HG03520 (cell line): ENCODE measurements at regions not wholly inside any gene's neighbourhood (a gene's known extent, or its start where the extent isn't known, plus 50 kb on each side); places are given as distances from the start of the nearest gene placed in this dataset.

ENCODE experiments used
- ATAC-seq: cut with Tn5 transposase; IDR thresholded peaks from one replicate; pipeline ENCODE4 v1.9.1; 2021; ENCODE audit warnings: mild to moderate bottlenecking, moderate library complexity; ENCODE audit not compliant: unreplicated experiment

DNA sequence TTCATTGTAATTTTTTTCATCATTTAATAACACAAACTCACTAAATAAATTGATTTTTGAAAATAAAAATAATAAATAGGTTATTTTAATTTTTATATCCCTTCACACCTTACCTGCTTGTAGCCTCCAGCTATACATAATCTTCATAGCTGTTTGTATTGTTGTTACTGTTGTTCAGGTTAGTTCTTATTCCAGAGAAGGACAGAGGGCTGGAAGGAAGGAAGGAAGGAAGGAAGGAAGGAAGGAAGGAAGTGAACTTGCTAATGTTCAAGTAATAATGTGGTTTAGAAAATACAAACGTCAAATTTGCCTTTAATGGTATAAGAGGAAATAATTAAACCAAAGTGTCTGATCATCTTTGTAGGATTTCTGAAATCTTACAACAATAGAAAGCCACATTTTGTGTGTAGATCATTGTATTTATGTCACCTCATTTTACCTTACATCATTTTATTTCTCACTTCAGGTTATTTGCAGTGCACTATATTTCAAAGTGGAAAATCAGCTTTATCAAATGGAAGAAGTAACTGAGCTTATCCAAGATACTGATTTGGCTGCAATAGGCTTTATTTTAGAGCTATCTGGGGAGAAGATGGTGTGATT, 660.0 kb upstream of the CCDC54 start:
- no peak for ATAC-seq

GRCh38 chr3:106719077-106719476, 658.2 kb upstream of the CCDC54 start:
- no peak for ATAC-seq

DNA sequence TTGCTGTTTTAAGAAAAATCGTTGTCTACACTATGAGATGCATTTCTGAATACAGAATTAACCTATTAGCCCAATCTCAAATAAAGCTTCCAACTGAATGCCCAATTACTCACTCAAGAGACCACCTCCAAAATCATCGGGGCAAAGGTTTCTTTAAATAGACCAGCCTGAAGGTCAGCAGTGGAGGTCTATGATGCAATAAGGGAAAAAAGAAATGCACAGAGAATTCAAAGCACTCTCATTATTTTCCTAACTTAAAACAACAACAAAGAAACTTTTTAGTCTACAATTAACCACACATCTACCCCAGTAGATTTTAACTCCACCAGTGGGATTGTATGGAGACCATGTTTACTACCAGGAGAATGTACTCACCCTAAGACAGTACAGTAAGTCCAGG, 657.7 kb upstream of the CCDC54 start:
- ATAC-seq, result no peak

GRCh38 chr3:106720510-106720909, 656.7 kb upstream of the CCDC54 start:
- ATAC-seq, result no peak

GRCh38 chr3:106725566-106725965, 651.7 kb upstream of the CCDC54 start:
- no peak for ATAC-seq

- ATAC-seq, result no peak
These were observed 648.7 kb upstream of the CCDC54 start for GRCh38 chr3:106728315-106729098.

- ATAC-seq, result no peak
These were observed 647.8 kb upstream of the CCDC54 start for GRCh38 chr3:106729481-106729880.

DNA sequence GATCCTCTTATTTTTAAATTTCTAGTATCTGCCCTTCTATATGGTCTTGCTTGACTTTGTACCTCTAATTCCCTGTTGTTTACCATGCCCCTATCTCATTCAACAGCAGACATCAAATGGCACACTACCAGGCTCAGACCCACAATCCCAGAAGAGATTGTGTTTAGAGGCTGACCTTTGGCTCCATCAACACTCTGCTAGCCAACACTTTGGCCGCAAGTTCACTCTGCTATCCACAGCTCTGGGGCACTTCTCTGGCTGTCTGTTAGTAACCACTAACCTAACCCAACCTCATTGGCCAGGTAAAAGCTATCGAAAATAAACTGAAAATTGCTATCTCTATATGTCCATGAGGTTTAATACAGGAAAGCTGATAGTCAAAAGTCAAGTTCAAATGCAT, 646.0 kb upstream of the CCDC54 start:
- ATAC-seq, result no peak

- ATAC-seq, result no peak
These were observed 642.5 kb upstream of the CCDC54 start for GRCh38 chr3:106734712-106735111.

GRCh38 chr3:106737265-106737664, 640.0 kb upstream of the CCDC54 start:
- ATAC-seq, result no peak

GRCh38 chr3:106740116-106740515, 637.1 kb upstream of the CCDC54 start:
- ATAC-seq, result no peak

DNA sequence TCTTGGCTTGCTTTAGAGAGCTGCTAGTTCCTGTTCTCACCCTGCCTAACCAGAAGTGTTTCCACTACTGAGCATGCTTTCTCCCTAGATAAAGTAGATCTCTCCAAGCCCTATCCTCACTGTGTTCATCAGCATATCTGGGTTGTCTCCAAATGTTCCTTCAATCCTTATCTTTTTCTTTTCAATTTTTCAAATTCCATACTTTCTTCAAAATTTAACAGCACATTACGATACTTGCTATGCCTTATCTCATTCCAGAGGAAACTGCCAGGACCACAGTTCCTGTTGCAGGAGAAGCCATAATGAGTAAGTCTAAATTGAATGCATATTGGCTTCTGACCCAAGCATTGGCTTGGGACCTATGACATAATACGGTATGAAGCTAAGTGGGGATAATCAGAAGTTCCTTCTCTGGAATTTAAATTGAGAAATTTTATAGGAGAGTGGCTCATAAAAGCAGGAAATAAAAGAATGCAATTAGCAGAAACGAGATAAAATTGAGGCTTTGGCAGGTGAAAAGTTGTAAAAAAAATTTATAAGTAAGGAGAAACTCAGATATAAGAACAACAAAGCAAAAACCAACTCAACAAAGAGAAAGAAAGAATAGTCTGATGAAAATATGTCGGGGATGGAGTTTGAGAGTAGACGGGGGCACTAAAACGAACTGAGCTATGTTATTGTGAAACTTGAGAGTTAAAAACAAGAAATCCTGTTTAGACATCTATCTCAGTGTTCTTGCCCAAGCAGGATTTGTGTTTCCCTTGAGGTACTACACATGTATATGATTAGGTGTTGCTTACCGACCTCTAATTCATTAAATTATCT, 631.7 kb upstream of the CCDC54 start:
- no peak for ATAC-seq

DNA sequence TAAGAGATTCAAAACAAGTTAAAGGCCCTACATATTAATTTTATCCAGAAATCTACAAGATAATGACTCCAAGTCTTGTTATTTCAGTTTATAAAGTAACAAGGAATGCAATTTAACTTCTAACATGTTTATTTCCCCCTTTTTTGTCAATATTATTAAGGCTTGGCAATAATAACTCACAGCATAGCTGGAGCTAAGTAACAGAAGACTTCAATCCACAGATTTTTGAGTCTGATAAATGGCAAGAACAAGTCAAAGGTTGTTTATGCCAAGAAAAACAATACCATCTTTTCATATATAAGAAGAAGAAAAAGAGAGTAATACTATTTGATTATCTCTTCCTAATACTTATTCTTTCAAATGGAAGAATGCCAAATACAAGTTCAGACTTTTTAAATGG, 631.0 kb upstream of the CCDC54 start:
- no peak for ATAC-seq

GRCh38 chr3:106748472-106749262, 628.6 kb upstream of the CCDC54 start:
- ATAC-seq, result no peak

DNA sequence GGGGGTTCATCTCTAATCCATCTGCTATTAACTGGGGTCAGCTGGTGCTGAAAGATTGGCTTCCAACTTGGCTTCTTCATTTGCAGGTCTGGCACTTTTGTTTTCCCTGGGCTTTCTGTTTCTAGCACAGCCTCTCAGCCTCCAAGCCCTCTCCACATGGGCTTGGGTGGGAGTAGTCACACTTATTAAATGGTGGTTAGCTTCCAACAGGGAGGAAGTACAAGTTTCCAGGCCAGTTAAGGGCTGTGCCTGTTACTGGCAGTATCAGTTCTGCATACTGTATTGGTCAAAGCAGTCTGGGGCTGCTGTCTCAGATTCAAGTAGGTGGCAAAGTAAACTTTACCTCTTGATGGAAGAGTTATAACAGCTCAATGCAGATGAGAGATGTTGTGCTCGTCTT, 627.1 kb upstream of the CCDC54 start:
- ATAC-seq, result no peak

GRCh38 chr3:106755336-106755735, 621.9 kb upstream of the CCDC54 start:
- no peak for ATAC-seq

DNA sequence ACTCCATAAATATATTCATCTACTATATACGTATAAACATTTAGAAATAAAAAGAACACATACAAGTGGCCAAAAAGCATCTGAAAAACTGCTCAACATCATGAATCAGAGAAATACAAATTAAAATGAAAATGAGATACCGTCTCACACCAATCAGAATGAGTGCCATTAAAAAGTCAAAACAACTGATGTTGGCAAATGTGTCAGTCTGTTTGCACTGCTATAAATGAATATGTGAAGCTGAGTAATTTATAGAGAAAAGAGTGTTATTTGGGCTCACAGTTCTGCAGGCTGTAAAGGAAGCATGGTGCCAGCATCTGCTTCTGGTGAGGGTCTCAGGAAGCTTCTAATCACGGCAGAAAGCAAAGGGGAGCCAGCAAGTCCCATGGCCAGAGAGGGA, 620.3 kb upstream of the CCDC54 start:
- ATAC-seq, result no peak

DNA sequence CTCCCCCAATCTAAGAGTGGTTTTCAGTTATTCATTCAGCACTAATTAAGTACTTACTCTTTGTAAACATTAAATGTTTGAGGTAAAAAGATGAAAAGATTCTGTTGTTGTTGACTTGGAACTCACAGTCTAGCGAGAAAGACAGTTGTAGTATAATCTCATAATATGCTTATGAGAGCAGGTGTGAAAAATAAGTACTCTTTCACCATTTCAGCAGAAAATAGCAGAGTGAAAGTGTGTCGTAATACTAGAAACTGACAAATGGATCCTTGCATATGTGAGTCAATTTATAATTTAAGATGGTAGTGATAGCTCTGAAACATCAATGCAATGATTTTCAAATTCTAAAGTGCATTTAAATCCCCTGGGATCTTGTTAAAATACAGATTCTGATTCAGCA, 618.8 kb upstream of the CCDC54 start:
- no peak for ATAC-seq

DNA sequence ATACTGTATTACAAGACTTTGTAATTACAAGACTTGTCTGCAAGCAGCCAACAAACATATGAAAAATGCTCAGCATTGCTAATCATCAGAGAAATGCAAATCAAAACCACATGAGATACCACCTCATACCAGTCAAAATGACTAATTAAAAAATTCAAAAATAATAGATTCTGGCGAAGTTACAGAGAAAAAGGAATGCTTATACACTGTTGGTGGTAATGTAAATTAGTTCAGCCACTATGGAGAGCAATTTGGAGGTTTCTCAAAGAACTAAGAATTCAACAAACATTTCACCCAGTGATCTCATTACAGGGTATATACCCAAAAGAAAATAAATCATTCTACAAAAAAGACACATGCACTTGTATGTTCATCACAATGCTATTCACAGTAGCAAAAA, 617.5 kb upstream of the CCDC54 start:
- ATAC-seq, result no peak

DNA sequence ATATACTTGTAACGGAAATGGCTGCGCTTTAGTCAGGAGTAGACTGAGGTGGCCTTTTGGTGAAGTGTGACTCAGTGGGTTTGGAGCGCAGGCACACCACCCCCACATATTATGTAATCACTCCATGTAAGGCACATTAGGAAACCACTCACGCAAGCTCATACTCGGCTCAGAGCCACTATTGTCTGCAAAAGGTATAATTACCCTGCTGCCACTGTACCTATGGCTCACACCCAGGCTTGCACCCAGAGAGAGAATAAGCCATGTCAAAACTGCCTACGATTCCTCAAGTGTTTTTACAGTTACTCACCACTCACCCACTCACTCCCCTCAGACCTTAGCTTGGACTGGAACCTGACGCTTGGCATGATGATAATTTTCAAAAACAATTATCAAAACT, 611.9 kb upstream of the CCDC54 start:
- ATAC-seq, result no peak

DNA sequence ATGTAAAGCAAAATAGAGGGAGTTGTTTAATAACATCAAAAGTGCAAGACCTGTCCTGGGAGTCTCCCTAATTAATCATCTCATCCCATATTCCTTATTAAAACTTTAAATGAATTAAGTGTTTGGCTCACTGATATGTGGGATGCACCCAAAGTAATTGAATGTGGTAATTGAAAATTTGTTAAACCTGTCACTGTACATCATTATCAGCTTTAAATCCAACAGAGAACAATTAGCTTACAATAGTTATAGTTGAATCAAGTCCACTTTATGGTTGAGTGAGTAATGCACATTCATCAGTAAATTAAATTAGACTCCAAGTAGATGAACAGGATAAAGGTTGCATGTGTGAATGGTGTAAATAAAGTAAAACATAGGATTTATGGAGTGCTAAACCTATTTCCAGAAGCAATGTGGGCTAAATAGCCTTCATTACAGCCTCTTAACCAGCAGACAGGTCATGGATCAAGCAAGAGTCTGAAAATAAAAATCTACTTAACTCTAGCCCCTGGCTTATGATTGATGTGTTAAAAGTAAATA, 608.2 kb upstream of the CCDC54 start:
- no peak for ATAC-seq
